H9 (cell line): ENCODE measurements at regions not wholly inside any gene's neighbourhood (a gene's known extent, or its start where the extent isn't known, plus 50 kb on each side); places are given as distances from the start of the nearest gene placed in this dataset.
"Not testable (repeated sequence)": the region's sequence is repeated elsewhere in the genome, so short reads cannot be mapped to it uniquely, and the experiment has no call there.

Experiments
- DNase-seq: peaks from one replicate; pipeline ENCODE4 v3.0.0-alpha.2; 2017
- H2AFZ ChIP-seq: one replicate; pipeline ENCODE4 v1.6.1; 2013; ENCODE audit warnings: mild to moderate bottlenecking, low read length, control low read depth, moderate library complexity
- H2AK5ac ChIP-seq: 2 replicates; pipeline ENCODE4 v1.6.1; 2013; ENCODE audit warnings: low read length, control low read depth, mixed read lengths; ENCODE audit not compliant: insufficient read length
- H2BK120ac ChIP-seq: one replicate; pipeline ENCODE4 v1.6.1; 2013; ENCODE audit warnings: low read depth, mild to moderate bottlenecking, low read length, control low read depth, inconsistent platforms; ENCODE audit not compliant: poor library complexity, severe bottlenecking
- H2BK12ac ChIP-seq: 2 replicates; pipeline ENCODE4 v1.6.1; 2013; ENCODE audit warnings: low read length, control low read depth, mixed read lengths, low read depth; ENCODE audit not compliant: insufficient read length
- H2BK15ac ChIP-seq: 2 replicates; pipeline ENCODE4 v1.6.1; 2013; ENCODE audit warnings: low read depth, low read length, control low read depth
- H2BK20ac ChIP-seq: one replicate; pipeline ENCODE4 v1.6.1; 2013; ENCODE audit warnings: low read depth, mild to moderate bottlenecking, low read length, control low read depth, inconsistent platforms; ENCODE audit not compliant: poor library complexity, severe bottlenecking
- H2BK5ac ChIP-seq: 2 replicates; pipeline ENCODE4 v1.6.1; 2013; ENCODE audit warnings: low read length, control low read depth, mixed read lengths; ENCODE audit not compliant: insufficient read length
- H3K14ac ChIP-seq: 2 replicates; pipeline ENCODE4 v1.6.1; 2013; ENCODE audit warnings: low read length, control low read depth; ENCODE audit not compliant: insufficient read depth
- H3K18ac ChIP-seq: 2 replicates; pipeline ENCODE4 v1.6.1; 2013; ENCODE audit warnings: low read depth, mild to moderate bottlenecking, mixed read lengths, low read length, control low read depth; ENCODE audit not compliant: insufficient read length
- H3K23ac ChIP-seq: 2 replicates; pipeline ENCODE4 v1.6.1; 2013; ENCODE audit warnings: low read length, control low read depth, mixed read lengths, low read depth; ENCODE audit not compliant: insufficient read length
- H3K23me2 ChIP-seq: 2 replicates; pipeline ENCODE4 v1.6.1; 2013; ENCODE audit warnings: low read depth, mild to moderate bottlenecking, mixed read lengths, low read length, control low read depth; ENCODE audit not compliant: insufficient read length, poor library complexity, severe bottlenecking
- H3K27ac ChIP-seq: 2 replicates; pipeline ENCODE4 v1.5.1; 2013; ENCODE audit warnings: low read length, control low read depth, mixed read lengths, low read depth; ENCODE audit not compliant: insufficient read length
- H3K27me3 ChIP-seq: 2 replicates; pipeline ENCODE4 v1.6.1; 2013; ENCODE audit warnings: low read length, control low read depth, inconsistent platforms; ENCODE audit not compliant: insufficient read depth
- H3K4ac ChIP-seq: 2 replicates; pipeline ENCODE4 v1.6.1; 2013; ENCODE audit warnings: low read depth, mild to moderate bottlenecking, control low read depth, inconsistent platforms, low read length, moderate library complexity
- H3K4me1 ChIP-seq: 2 replicates; pipeline ENCODE4 v1.6.1; 2013; ENCODE audit warnings: low read length, control low read depth, inconsistent platforms; ENCODE audit not compliant: insufficient read depth
- H3K4me2 ChIP-seq: 2 replicates; pipeline ENCODE4 v1.6.1; 2013; ENCODE audit warnings: low read length, control low read depth, mixed read lengths; ENCODE audit not compliant: insufficient read length, insufficient read depth
- H3K56ac ChIP-seq: 2 replicates; pipeline ENCODE4 v1.6.1; 2013; ENCODE audit warnings: low read depth, mild to moderate bottlenecking, mixed read lengths, low read length, control low read depth; ENCODE audit not compliant: insufficient read length
- H3K79me1 ChIP-seq: 2 replicates; pipeline ENCODE4 v1.6.1; 2013; ENCODE audit warnings: low read depth, mild to moderate bottlenecking, moderate library complexity, low read length, control low read depth, inconsistent platforms; ENCODE audit not compliant: insufficient read depth, poor library complexity, severe bottlenecking
- H3K79me2 ChIP-seq: 2 replicates; pipeline ENCODE4 v1.6.1; 2013; ENCODE audit warnings: low read length, control low read depth, inconsistent platforms; ENCODE audit not compliant: insufficient read depth
- H3K9ac ChIP-seq: 2 replicates; pipeline ENCODE4 v1.6.1; 2013; ENCODE audit warnings: low read length, control low read depth, mixed read lengths; ENCODE audit not compliant: insufficient read length; ENCODE audit errors: extremely low read depth
- H3K9me3 ChIP-seq: one replicate; pipeline ENCODE4 v1.6.1; 2013; ENCODE audit warnings: low read depth, low read length, inconsistent platforms; ENCODE audit not compliant: control insufficient read depth
- H3T11ph ChIP-seq: one replicate; pipeline ENCODE4 v1.6.1; 2013; ENCODE audit warnings: mild to moderate bottlenecking, low read length, control low read depth, inconsistent platforms
- H4K20me1 ChIP-seq: one replicate; pipeline ENCODE4 v1.6.1; 2013; ENCODE audit not compliant: control insufficient read depth, insufficient read length, insufficient read depth
- H4K5ac ChIP-seq: 2 replicates; pipeline ENCODE4 v1.6.1; 2013; ENCODE audit warnings: low read depth, mild to moderate bottlenecking, mixed read lengths, low read length, control low read depth; ENCODE audit not compliant: insufficient read length
- H4K8ac ChIP-seq: replicated peaks from 2 replicates; pipeline ENCODE4 v1.6.1; 2013; ENCODE audit warnings: low read length, control low read depth, mixed read lengths, low read depth; ENCODE audit not compliant: insufficient read length
- H4K91ac ChIP-seq: 2 replicates; pipeline ENCODE4 v1.6.1; 2013; ENCODE audit warnings: low read depth, mild to moderate bottlenecking, moderate library complexity, mixed read lengths, low read length, control low read depth; ENCODE audit not compliant: insufficient read length
- H3K27ac Mint-ChIP-seq, 3 experiments: 2 replicates in 2 of 3; 3 replicates in 1 of 3; pipeline ENCODE4 v1.8.0; 2020 to 2021; ENCODE audit warnings: mixed read lengths in 3 of 3, mild to moderate bottlenecking in 1 of 3, moderate library complexity in 1 of 3
- H3K27me3 Mint-ChIP-seq: 2 replicates; pipeline ENCODE4 v1.8.0; 2021; ENCODE audit warnings: low read depth, mild to moderate bottlenecking, moderate library complexity, mixed read lengths
- H3K36me3 Mint-ChIP-seq, 3 experiments: 2 replicates in 2 of 3; 3 replicates in 1 of 3; pipeline ENCODE4 v1.8.0; 2020 to 2021; ENCODE audit warnings: low read depth in 3 of 3, mixed read lengths in 3 of 3; ENCODE audit not compliant: insufficient read depth in 1 of 3
- H3K4me1 Mint-ChIP-seq, 2 experiments: 2 replicates each; pipeline ENCODE4 v1.8.0; 2020; ENCODE audit warnings: mixed read lengths in 2 of 2
- H3K4me3 Mint-ChIP-seq, 2 experiments: 2 replicates in 1 of 2; 3 replicates in 1 of 2; pipeline ENCODE4 v1.8.0; 2020 to 2021; ENCODE audit warnings: mild to moderate bottlenecking in 2 of 2, mixed read lengths in 2 of 2, moderate library complexity in 1 of 2
- H3K9me3 Mint-ChIP-seq, 2 experiments: 2 replicates in 1 of 2; 3 replicates in 1 of 2; pipeline ENCODE4 v1.8.0; 2020; ENCODE audit warnings: mild to moderate bottlenecking in 2 of 2, mixed read lengths in 2 of 2, moderate library complexity in 1 of 2
- WGBS: extraction: QIAGEN DNeasy Blood & Tissue Kit; methylation state at CpG from one replicate; pipeline ENCODE4 v1.1.7; 2013; ENCODE audit warnings: missing lambda C conversion rate, low lambda C conversion rate, mixed read lengths; ENCODE audit not compliant: insufficient read length; ENCODE audit errors: extremely low coverage; 5-methylcytosine and 5-hydroxymethylcytosine counted together
- TF ChIP-seq, protein P1 (sequence below): fragments of 200-600 bp; sonication (generic); conservative IDR thresholded peaks from 3 replicates; pipeline ENCODE4 v1.8.0; 2021; ENCODE audit warnings: antibody characterized with exemption, mild to moderate bottlenecking

DNA sequence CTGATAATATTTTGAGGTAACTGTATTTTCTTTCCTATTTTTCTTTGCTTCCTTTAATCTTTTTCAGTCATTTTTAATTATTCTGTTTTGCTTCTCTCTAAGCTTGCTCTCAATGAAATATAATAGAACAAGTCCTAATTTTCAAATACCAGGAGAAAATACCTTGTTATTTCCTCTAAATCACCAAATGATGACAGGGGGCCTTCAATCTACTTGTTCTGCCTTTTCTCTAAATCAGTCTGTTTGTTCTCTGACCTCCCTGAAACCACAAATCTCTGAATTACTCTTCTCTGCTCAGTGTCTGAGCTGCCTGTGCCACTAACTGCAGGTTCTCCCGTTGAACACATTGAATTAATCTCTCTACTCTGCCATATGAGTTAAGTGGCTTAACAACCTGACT, 286.2 kb downstream of the C11orf87 start:
- H3K4me1 ChIP-seq: no peaks in the 10 kb centered on the region
- no peak overlapping the region for H4K91ac ChIP-seq
- H2BK12ac ChIP-seq: no peak overlapping the region
- no peak overlapping the region for H4K8ac ChIP-seq
- no CpG with 5 or more reads among the region's 1 CpG for WGBS
- no peak overlapping the region for H2BK5ac ChIP-seq
- H3T11ph ChIP-seq: no peak overlapping the region
- no peaks in the 10 kb centered on the region for H4K20me1 ChIP-seq
- no peak overlapping the region for H2BK20ac ChIP-seq
- H2AFZ ChIP-seq: no peak overlapping the region
- H3K18ac ChIP-seq: no peak overlapping the region
- no peak overlapping the region for H3K27ac ChIP-seq
- H2AK5ac ChIP-seq: no peak overlapping the region
- H3K4me3 Mint-ChIP-seq: no peak overlapping the region
- H3K4me2 ChIP-seq: no peak overlapping the region
- TF ChIP-seq, protein P1, sequence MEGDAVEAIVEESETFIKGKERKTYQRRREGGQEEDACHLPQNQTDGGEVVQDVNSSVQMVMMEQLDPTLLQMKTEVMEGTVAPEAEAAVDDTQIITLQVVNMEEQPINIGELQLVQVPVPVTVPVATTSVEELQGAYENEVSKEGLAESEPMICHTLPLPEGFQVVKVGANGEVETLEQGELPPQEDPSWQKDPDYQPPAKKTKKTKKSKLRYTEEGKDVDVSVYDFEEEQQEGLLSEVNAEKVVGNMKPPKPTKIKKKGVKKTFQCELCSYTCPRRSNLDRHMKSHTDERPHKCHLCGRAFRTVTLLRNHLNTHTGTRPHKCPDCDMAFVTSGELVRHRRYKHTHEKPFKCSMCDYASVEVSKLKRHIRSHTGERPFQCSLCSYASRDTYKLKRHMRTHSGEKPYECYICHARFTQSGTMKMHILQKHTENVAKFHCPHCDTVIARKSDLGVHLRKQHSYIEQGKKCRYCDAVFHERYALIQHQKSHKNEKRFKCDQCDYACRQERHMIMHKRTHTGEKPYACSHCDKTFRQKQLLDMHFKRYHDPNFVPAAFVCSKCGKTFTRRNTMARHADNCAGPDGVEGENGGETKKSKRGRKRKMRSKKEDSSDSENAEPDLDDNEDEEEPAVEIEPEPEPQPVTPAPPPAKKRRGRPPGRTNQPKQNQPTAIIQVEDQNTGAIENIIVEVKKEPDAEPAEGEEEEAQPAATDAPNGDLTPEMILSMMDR: no peak
- H2BK15ac ChIP-seq: no peak overlapping the region
- DNase-seq: no peak
- no peak overlapping the region for H3K14ac ChIP-seq
- no peak overlapping the region for H3K9ac ChIP-seq
- peaks cover 3 to 5% of the 10 kb centered on the region in 2 experiments; a peak in 3 of 5 replicates for H3K9me3 Mint-ChIP-seq
- H3K56ac ChIP-seq: no peak overlapping the region
- no peaks in the 10 kb centered on the region for H3K23me2 ChIP-seq
- no peaks in the 10 kb centered on the region for H3K36me3 Mint-ChIP-seq
- no peak overlapping the region for H2BK120ac ChIP-seq
- H3K27me3 ChIP-seq: no peaks in the 10 kb centered on the region
- no peak overlapping the region for H4K5ac ChIP-seq
- H3K27me3 Mint-ChIP-seq: peaks cover 2% of the 10 kb centered on the region; the same call in 1 of the 2 replicates
- no peak overlapping the region for H3K4ac ChIP-seq
- no peaks in the 10 kb centered on the region for H3K79me2 ChIP-seq
- no peak overlapping the region for H3K23ac ChIP-seq
- no peaks in the 10 kb centered on the region for H3K9me3 ChIP-seq
- H3K27ac Mint-ChIP-seq: no peak overlapping the region
- no peaks in the 10 kb centered on the region for H3K4me1 Mint-ChIP-seq
- H3K79me1 ChIP-seq: no peaks in the 10 kb centered on the region

DNA sequence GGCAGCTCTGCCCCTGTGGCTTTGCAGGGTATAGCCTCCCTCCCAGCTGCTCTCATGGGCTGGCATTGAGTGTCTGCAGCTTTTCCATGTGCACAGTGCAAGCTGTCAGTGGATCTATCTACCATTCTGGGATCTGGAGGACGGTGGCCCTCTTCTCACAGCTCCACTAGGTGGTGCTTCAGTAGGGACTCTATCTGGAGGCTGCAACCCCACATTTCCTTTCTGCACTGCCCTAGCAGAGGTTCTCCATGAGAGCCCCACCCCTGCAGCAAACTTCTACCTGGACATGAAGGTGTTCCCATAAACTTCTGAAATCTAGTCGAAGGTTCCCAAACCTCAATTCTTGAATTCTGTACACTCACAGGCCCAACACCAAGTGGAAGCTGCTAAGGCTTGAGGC, 292.5 kb downstream of the C11orf87 start:
- not testable (repeated sequence) for H2BK120ac ChIP-seq, H3K27ac Mint-ChIP-seq, H3K23ac ChIP-seq

More for the DNA sequence above, 292.5 kb downstream of the C11orf87 start:
- not testable (repeated sequence) for H3K9me3 ChIP-seq, H4K91ac ChIP-seq, H3K79me1 ChIP-seq, H4K5ac ChIP-seq, H3K4me3 Mint-ChIP-seq, H2BK5ac ChIP-seq, H3K27me3 ChIP-seq, H3K4me1 Mint-ChIP-seq, H3K18ac ChIP-seq, H3K4ac ChIP-seq, H3K27ac ChIP-seq, H4K20me1 ChIP-seq, H3T11ph ChIP-seq, H3K56ac ChIP-seq, H2BK20ac ChIP-seq, DNase-seq, H4K8ac ChIP-seq, H3K23me2 ChIP-seq, H3K4me1 ChIP-seq, H3K9ac ChIP-seq, H2BK15ac ChIP-seq, H3K27me3 Mint-ChIP-seq, H2AFZ ChIP-seq, H3K14ac ChIP-seq, H2BK12ac ChIP-seq, H2AK5ac ChIP-seq, H3K79me2 ChIP-seq, H3K4me2 ChIP-seq
- Mint-ChIP-seq H3K9me3 (peaks cover 28 to 32% of the 10 kb centered on the region in 2 experiments), H3K36me3 (peaks cover 10 to 19% (median 18%) of the 10 kb centered on the region in 3 experiments)
- no CpG with 5 or more reads among the region's 2 CpGs for WGBS
